Cardiac fibroblast (primary cell): ENCODE measurements at regions not wholly inside any gene's neighbourhood (a gene's known extent, or its start where the extent isn't known, plus 50 kb on each side); places are given as distances from the start of the nearest gene placed in this dataset.

Experiments
- DNase-seq, 2 donors: peaks; one replicate each; pipeline versions ENCODE4 v3.0.0 to v3.0.0-alpha.2; 2010; ENCODE audit warnings: low read depth in 2 of 2
- H3K4me3 ChIP-seq, 2 donors: replicated peaks in 1 of 2; 1 replicate in 1 of 2; 2 replicates in 1 of 2; pipeline ENCODE4 v1.5.1; 2011; ENCODE audit warnings: low read depth in 2 of 2, low read length in 2 of 2, mild to moderate bottlenecking in 2 of 2, moderate library complexity in 1 of 2
- CTCF ChIP-seq: IDR thresholded peaks from one replicate; pipeline ENCODE4 v1.5.1; 2011; ENCODE audit warnings: low read depth, mild to moderate bottlenecking, low read length, inconsistent platforms

GRCh38 chr4:130147641-130148040 is 1051.7 kb downstream of the C4orf33 start:
- TF ChIP-seq CTCF = no peak
- H3K4me3 ChIP-seq = no peak overlapping the region
- no peak for DNase-seq

- no peak overlapping the region for H3K4me3 ChIP-seq
- no peak for TF ChIP-seq CTCF
- DNase-seq = no peak
Measured at GRCh38 chr4:130154901-130155300, 1058.9 kb downstream of the C4orf33 start.

GRCh38 chr4:130163701-130164100 is 1067.7 kb downstream of the C4orf33 start:
- TF ChIP-seq CTCF = no peak
- no peak for DNase-seq
- H3K4me3 ChIP-seq = no peak overlapping the region

- DNase-seq = no peak
- H3K4me3 ChIP-seq = no peak overlapping the region
- TF ChIP-seq CTCF = no peak
Measured at GRCh38 chr4:130165381-130165780, 1069.4 kb downstream of the C4orf33 start.

GRCh38 chr4:130172156-130172555 is 1076.2 kb downstream of the C4orf33 start:
- TF ChIP-seq CTCF = no peak
- H3K4me3 ChIP-seq = no peak overlapping the region
- peak in 1 of 2 donors; percentile 1 for DNase-seq

GRCh38 chr4:130178106-130178505 is 1082.2 kb downstream of the C4orf33 start:
- TF ChIP-seq CTCF = no peak
- no peak overlapping the region for H3K4me3 ChIP-seq
- no peak for DNase-seq

- no peak for DNase-seq
- no peak for TF ChIP-seq CTCF
- H3K4me3 ChIP-seq = no peak overlapping the region
Measured at GRCh38 chr4:130183096-130183495, 1087.1 kb downstream of the C4orf33 start.
